H9 (cell line): ENCODE measurements at regions not wholly inside any gene's neighbourhood (a gene's known extent, or its start where the extent isn't known, plus 50 kb on each side); places are given as distances from the start of the nearest gene placed in this dataset.
A peak's percentile ranks its signal among the peaks of the same experiment; 100 is the strongest.

ENCODE experiments used
- DNase-seq: peaks from one replicate; pipeline ENCODE4 v3.0.0-alpha.2; 2017
- H2AFZ ChIP-seq: one replicate; pipeline ENCODE4 v1.6.1; 2013; ENCODE audit warnings: mild to moderate bottlenecking, low read length, control low read depth, moderate library complexity
- H2AK5ac ChIP-seq: 2 replicates; pipeline ENCODE4 v1.6.1; 2013; ENCODE audit warnings: low read length, control low read depth, mixed read lengths; ENCODE audit not compliant: insufficient read length
- H2BK120ac ChIP-seq: one replicate; pipeline ENCODE4 v1.6.1; 2013; ENCODE audit warnings: low read depth, mild to moderate bottlenecking, low read length, control low read depth, inconsistent platforms; ENCODE audit not compliant: poor library complexity, severe bottlenecking
- H2BK12ac ChIP-seq: 2 replicates; pipeline ENCODE4 v1.6.1; 2013; ENCODE audit warnings: low read length, control low read depth, mixed read lengths, low read depth; ENCODE audit not compliant: insufficient read length
- H2BK15ac ChIP-seq: 2 replicates; pipeline ENCODE4 v1.6.1; 2013; ENCODE audit warnings: low read depth, low read length, control low read depth
- H2BK20ac ChIP-seq: one replicate; pipeline ENCODE4 v1.6.1; 2013; ENCODE audit warnings: low read depth, mild to moderate bottlenecking, low read length, control low read depth, inconsistent platforms; ENCODE audit not compliant: poor library complexity, severe bottlenecking
- H2BK5ac ChIP-seq: 2 replicates; pipeline ENCODE4 v1.6.1; 2013; ENCODE audit warnings: low read length, control low read depth, mixed read lengths; ENCODE audit not compliant: insufficient read length
- H3K14ac ChIP-seq: 2 replicates; pipeline ENCODE4 v1.6.1; 2013; ENCODE audit warnings: low read length, control low read depth; ENCODE audit not compliant: insufficient read depth
- H3K18ac ChIP-seq: 2 replicates; pipeline ENCODE4 v1.6.1; 2013; ENCODE audit warnings: low read depth, mild to moderate bottlenecking, mixed read lengths, low read length, control low read depth; ENCODE audit not compliant: insufficient read length
- H3K23ac ChIP-seq: 2 replicates; pipeline ENCODE4 v1.6.1; 2013; ENCODE audit warnings: low read length, control low read depth, mixed read lengths, low read depth; ENCODE audit not compliant: insufficient read length
- H3K23me2 ChIP-seq: 2 replicates; pipeline ENCODE4 v1.6.1; 2013; ENCODE audit warnings: low read depth, mild to moderate bottlenecking, mixed read lengths, low read length, control low read depth; ENCODE audit not compliant: insufficient read length, poor library complexity, severe bottlenecking
- H3K27ac ChIP-seq: 2 replicates; pipeline ENCODE4 v1.5.1; 2013; ENCODE audit warnings: low read length, control low read depth, mixed read lengths, low read depth; ENCODE audit not compliant: insufficient read length
- H3K27me3 ChIP-seq: 2 replicates; pipeline ENCODE4 v1.6.1; 2013; ENCODE audit warnings: low read length, control low read depth, inconsistent platforms; ENCODE audit not compliant: insufficient read depth
- H3K4ac ChIP-seq: 2 replicates; pipeline ENCODE4 v1.6.1; 2013; ENCODE audit warnings: low read depth, mild to moderate bottlenecking, control low read depth, inconsistent platforms, low read length, moderate library complexity
- H3K4me1 ChIP-seq: 2 replicates; pipeline ENCODE4 v1.6.1; 2013; ENCODE audit warnings: low read length, control low read depth, inconsistent platforms; ENCODE audit not compliant: insufficient read depth
- H3K4me2 ChIP-seq: 2 replicates; pipeline ENCODE4 v1.6.1; 2013; ENCODE audit warnings: low read length, control low read depth, mixed read lengths; ENCODE audit not compliant: insufficient read length, insufficient read depth
- H3K56ac ChIP-seq: 2 replicates; pipeline ENCODE4 v1.6.1; 2013; ENCODE audit warnings: low read depth, mild to moderate bottlenecking, mixed read lengths, low read length, control low read depth; ENCODE audit not compliant: insufficient read length
- H3K79me1 ChIP-seq: 2 replicates; pipeline ENCODE4 v1.6.1; 2013; ENCODE audit warnings: low read depth, mild to moderate bottlenecking, moderate library complexity, low read length, control low read depth, inconsistent platforms; ENCODE audit not compliant: insufficient read depth, poor library complexity, severe bottlenecking
- H3K79me2 ChIP-seq: 2 replicates; pipeline ENCODE4 v1.6.1; 2013; ENCODE audit warnings: low read length, control low read depth, inconsistent platforms; ENCODE audit not compliant: insufficient read depth
- H3K9ac ChIP-seq: 2 replicates; pipeline ENCODE4 v1.6.1; 2013; ENCODE audit warnings: low read length, control low read depth, mixed read lengths; ENCODE audit not compliant: insufficient read length; ENCODE audit errors: extremely low read depth
- H3K9me3 ChIP-seq: one replicate; pipeline ENCODE4 v1.6.1; 2013; ENCODE audit warnings: low read depth, low read length, inconsistent platforms; ENCODE audit not compliant: control insufficient read depth
- H3T11ph ChIP-seq: one replicate; pipeline ENCODE4 v1.6.1; 2013; ENCODE audit warnings: mild to moderate bottlenecking, low read length, control low read depth, inconsistent platforms
- H4K20me1 ChIP-seq: one replicate; pipeline ENCODE4 v1.6.1; 2013; ENCODE audit not compliant: control insufficient read depth, insufficient read length, insufficient read depth
- H4K5ac ChIP-seq: 2 replicates; pipeline ENCODE4 v1.6.1; 2013; ENCODE audit warnings: low read depth, mild to moderate bottlenecking, mixed read lengths, low read length, control low read depth; ENCODE audit not compliant: insufficient read length
- H4K8ac ChIP-seq: replicated peaks from 2 replicates; pipeline ENCODE4 v1.6.1; 2013; ENCODE audit warnings: low read length, control low read depth, mixed read lengths, low read depth; ENCODE audit not compliant: insufficient read length
- H4K91ac ChIP-seq: 2 replicates; pipeline ENCODE4 v1.6.1; 2013; ENCODE audit warnings: low read depth, mild to moderate bottlenecking, moderate library complexity, mixed read lengths, low read length, control low read depth; ENCODE audit not compliant: insufficient read length
- H3K27ac Mint-ChIP-seq, 3 experiments: 2 replicates in 2 of 3; 3 replicates in 1 of 3; pipeline ENCODE4 v1.8.0; 2020 to 2021; ENCODE audit warnings: mixed read lengths in 3 of 3, mild to moderate bottlenecking in 1 of 3, moderate library complexity in 1 of 3
- H3K27me3 Mint-ChIP-seq: 2 replicates; pipeline ENCODE4 v1.8.0; 2021; ENCODE audit warnings: low read depth, mild to moderate bottlenecking, moderate library complexity, mixed read lengths
- H3K36me3 Mint-ChIP-seq, 3 experiments: 2 replicates in 2 of 3; 3 replicates in 1 of 3; pipeline ENCODE4 v1.8.0; 2020 to 2021; ENCODE audit warnings: low read depth in 3 of 3, mixed read lengths in 3 of 3; ENCODE audit not compliant: insufficient read depth in 1 of 3
- H3K4me1 Mint-ChIP-seq, 2 experiments: 2 replicates each; pipeline ENCODE4 v1.8.0; 2020; ENCODE audit warnings: mixed read lengths in 2 of 2
- H3K4me3 Mint-ChIP-seq, 2 experiments: 2 replicates in 1 of 2; 3 replicates in 1 of 2; pipeline ENCODE4 v1.8.0; 2020 to 2021; ENCODE audit warnings: mild to moderate bottlenecking in 2 of 2, mixed read lengths in 2 of 2, moderate library complexity in 1 of 2
- H3K9me3 Mint-ChIP-seq, 2 experiments: 2 replicates in 1 of 2; 3 replicates in 1 of 2; pipeline ENCODE4 v1.8.0; 2020; ENCODE audit warnings: mild to moderate bottlenecking in 2 of 2, mixed read lengths in 2 of 2, moderate library complexity in 1 of 2
- WGBS: extraction: QIAGEN DNeasy Blood & Tissue Kit; methylation state at CpG from one replicate; pipeline ENCODE4 v1.1.7; 2013; ENCODE audit warnings: missing lambda C conversion rate, low lambda C conversion rate, mixed read lengths; ENCODE audit not compliant: insufficient read length; ENCODE audit errors: extremely low coverage; 5-methylcytosine and 5-hydroxymethylcytosine counted together
- TF ChIP-seq, protein P1 (sequence below): fragments of 200-600 bp; sonication (generic); conservative IDR thresholded peaks from 3 replicates; pipeline ENCODE4 v1.8.0; 2021; ENCODE audit warnings: antibody characterized with exemption, mild to moderate bottlenecking

DNA sequence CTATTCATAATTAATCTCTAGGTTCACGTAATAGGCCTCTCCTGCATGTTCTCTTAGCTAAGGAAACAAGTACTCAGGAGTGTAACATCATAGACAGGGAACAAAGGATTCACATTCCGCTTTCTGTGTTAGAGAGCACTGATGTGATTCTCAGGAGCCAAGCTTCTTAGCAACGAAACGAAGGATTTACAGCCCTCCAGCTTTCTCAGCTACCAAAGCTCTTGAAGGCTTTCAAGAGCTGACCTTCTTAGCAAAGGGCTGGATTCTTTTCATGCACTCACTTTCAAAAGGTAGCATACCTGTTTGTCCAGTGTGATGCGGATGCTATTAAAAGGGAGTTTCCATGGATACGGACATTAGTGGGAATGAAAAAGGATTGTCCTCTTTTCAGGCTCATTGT is 107.4 kb downstream of the TUSC1 start:
- H3K4me3 Mint-ChIP-seq: no peak overlapping the region
- no peak overlapping the region for H3K56ac ChIP-seq
- no peak overlapping the region for H2BK12ac ChIP-seq
- no peaks in the 10 kb centered on the region for H3K23me2 ChIP-seq
- no peaks in the 10 kb centered on the region for H3K36me3 Mint-ChIP-seq
- H3K9me3 ChIP-seq: no peaks in the 10 kb centered on the region
- H3K4ac ChIP-seq: no peak overlapping the region
- H3K14ac ChIP-seq: no peak overlapping the region
- H3K4me2 ChIP-seq: no peak overlapping the region
- no peak overlapping the region for H2BK20ac ChIP-seq
- peaks cover 0 to 3% of the 10 kb centered on the region in 2 experiments; a peak in 2 of 4 replicates for H3K4me1 Mint-ChIP-seq
- TF ChIP-seq, protein P1, sequence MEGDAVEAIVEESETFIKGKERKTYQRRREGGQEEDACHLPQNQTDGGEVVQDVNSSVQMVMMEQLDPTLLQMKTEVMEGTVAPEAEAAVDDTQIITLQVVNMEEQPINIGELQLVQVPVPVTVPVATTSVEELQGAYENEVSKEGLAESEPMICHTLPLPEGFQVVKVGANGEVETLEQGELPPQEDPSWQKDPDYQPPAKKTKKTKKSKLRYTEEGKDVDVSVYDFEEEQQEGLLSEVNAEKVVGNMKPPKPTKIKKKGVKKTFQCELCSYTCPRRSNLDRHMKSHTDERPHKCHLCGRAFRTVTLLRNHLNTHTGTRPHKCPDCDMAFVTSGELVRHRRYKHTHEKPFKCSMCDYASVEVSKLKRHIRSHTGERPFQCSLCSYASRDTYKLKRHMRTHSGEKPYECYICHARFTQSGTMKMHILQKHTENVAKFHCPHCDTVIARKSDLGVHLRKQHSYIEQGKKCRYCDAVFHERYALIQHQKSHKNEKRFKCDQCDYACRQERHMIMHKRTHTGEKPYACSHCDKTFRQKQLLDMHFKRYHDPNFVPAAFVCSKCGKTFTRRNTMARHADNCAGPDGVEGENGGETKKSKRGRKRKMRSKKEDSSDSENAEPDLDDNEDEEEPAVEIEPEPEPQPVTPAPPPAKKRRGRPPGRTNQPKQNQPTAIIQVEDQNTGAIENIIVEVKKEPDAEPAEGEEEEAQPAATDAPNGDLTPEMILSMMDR: no peak
- no peaks in the 10 kb centered on the region for H3K9me3 Mint-ChIP-seq
- no peak overlapping the region for H3K18ac ChIP-seq
- H2AK5ac ChIP-seq: no peak overlapping the region
- no peak overlapping the region for H3K27ac ChIP-seq
- no peaks in the 10 kb centered on the region for H3K4me1 ChIP-seq
- no peak overlapping the region for H4K5ac ChIP-seq
- H2BK120ac ChIP-seq: no peak overlapping the region
- no peaks in the 10 kb centered on the region for H3K27me3 Mint-ChIP-seq
- H2BK5ac ChIP-seq: no peak overlapping the region
- H3K9ac ChIP-seq: no peak overlapping the region
- no CpG with 5 or more reads among the region's 6 CpGs for WGBS
- H3T11ph ChIP-seq: no peak overlapping the region
- peak overlapping the region; percentile 78 for H2AFZ ChIP-seq
- H2BK15ac ChIP-seq: no peak overlapping the region
- H3K27me3 ChIP-seq: no peaks in the 10 kb centered on the region
- H3K79me1 ChIP-seq: no peaks in the 10 kb centered on the region
- H3K27ac Mint-ChIP-seq: no peak overlapping the region
- no peaks in the 10 kb centered on the region for H3K79me2 ChIP-seq
- no peak overlapping the region for H4K91ac ChIP-seq
- no peak overlapping the region for H3K23ac ChIP-seq
- DNase-seq: no peak
- no peak overlapping the region for H4K8ac ChIP-seq
- no peaks in the 10 kb centered on the region for H4K20me1 ChIP-seq
